ENCODE measurements at regions not wholly inside any gene's neighbourhood (a gene's known extent, or its start where the extent isn't known, plus 50 kb on each side); places are given as distances from the start of the nearest gene placed in this dataset.

DNA sequence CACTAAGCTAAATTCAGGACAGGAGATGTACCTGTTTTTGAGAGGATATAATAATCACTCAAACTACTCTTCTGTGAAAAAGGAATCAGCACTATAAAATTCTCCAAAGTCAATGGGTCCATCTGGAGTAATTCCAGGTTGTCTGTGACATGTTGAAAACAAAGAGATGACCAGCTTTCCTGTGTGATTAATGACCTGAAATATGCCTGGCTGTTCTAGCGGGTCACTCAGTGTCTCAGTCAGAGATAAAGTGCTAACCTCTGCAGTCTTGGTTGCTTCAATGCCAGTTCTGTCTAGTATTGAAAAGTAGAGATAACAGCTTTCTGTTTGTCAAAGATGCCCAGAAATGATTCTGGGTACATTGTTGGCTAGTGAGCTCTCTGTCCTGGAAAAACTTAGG, 722.6 kb upstream of the TENM4 start:
- DNase-seq = no peak

DNA sequence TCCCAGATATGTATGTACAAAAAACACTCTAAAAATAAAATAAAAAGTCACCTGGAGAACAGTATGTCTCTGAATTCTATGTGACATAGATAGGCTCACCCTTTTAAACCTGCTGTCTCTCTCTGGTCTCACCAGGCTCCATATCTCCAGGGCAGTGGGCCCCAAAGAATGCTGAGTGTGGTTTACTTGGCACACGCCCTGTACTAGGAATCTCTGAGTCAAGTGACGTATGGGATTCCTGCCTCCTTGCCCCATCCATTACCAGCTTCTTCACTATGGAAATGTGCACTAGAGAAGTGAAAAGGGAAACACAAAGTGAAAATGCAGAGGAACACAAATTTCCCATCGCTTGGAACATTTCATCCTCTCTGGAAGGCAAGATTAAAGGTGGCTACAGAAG, 722.2 kb upstream of the TENM4 start:
- no peak for DNase-seq

DNA sequence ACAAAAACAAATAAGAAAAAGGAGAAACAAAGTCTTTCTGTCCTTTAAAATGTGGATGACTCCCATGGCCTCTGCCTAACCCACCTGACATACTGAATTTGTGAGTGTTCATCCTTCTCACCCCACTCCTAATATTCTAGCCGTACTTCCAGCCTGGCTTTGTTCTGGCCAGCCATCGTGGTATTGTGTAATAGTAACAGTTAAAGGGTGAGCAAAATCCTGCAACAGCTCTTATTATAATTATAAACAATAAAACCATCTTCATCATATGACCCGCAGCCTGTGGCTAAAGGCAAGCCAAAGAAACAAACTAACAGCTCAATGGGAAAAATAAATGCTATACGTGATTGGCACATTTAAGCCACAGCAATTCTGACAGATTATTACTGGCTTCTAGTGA, 721.6 kb upstream of the TENM4 start:
- DNase-seq = no peak

DNA sequence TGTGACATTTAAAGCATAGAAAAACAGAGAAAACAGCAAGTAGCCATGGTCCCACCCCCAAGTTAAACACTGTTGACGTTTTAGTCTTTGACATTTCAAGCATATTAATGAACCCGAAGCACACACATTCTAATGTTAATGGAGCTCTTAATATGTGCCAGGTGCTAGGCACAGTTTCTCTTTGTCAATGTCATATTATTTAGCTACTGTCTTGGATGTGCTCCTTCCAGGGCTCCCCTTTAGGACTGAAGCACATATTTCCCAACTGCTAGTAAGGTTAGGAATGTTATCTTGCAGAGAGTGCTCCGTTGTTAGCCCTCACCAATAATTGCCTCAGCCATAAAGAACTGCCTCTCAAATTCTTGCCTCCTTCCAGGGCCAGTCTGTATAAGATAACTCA, 716.6 kb upstream of the TENM4 start:
- no peak for DNase-seq

DNA sequence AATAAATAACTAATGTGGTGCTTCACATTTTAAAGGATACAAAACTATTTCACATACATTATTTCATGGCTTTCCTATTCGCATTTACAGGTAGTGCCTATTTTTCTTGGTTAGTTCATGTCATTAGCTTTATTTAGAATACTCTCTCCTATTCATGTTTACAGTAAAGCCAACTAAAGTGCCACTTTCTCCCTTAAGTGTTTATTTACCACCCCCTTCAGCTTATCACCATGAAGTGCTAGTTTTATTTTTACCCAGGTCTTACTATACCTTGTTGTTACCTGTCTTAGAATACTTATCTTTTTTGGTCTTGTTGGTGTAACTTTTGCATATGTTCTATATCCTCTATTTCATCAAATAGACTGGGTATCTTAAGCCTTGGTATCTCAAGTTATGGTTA, 715.2 kb upstream of the TENM4 start:
- DNase-seq = no peak

DNA sequence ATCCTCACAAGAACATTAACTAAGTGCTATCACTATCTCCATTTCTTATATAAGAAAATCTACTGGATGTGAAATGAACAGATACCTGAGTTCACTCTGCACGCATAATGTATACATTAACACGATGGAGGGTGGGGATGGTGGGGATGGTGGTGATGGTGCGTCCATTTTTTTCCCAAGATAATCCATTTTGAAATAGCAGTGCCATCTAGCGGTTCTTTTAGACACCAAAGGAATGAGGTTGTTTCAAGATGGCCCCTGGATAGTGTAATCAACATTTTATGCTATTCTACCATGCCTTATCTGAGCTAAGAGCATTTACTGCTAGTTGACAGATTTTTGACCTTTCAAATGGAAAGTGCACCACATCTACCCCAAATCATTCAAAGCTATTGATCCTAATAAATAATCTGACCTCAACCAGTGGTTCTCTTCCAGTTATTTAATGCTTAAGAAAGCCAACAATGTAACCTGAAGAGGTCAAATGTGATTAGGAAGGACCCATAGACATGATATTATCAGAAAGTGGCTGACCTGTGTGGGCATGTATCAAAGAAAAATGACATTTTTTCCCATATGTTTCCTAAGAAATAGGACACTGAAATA, 714.7 kb upstream of the TENM4 start:
- peak; percentile 51 to 57 for DNase-seq

DNA sequence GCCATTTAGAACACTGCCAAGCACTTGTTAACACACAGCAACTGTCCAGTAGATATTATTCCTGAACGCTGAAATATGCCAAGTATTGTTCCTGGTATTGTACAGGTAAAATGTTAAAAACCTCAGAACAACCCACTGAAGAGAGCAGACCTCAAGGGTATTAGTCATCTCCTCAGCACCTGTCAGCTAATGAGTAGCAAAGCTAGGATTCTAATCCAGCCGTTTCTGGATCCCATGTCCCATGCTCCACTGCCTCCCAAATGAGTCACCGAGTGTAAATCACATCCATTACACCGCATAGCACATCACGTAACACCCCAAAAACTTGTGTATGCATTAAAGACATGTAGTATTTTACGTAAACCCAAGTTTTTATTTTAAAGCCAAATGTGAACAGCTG, 705.4 kb upstream of the TENM4 start:
- peak in 1 of 2 experiments; percentile 2 for DNase-seq

DNA sequence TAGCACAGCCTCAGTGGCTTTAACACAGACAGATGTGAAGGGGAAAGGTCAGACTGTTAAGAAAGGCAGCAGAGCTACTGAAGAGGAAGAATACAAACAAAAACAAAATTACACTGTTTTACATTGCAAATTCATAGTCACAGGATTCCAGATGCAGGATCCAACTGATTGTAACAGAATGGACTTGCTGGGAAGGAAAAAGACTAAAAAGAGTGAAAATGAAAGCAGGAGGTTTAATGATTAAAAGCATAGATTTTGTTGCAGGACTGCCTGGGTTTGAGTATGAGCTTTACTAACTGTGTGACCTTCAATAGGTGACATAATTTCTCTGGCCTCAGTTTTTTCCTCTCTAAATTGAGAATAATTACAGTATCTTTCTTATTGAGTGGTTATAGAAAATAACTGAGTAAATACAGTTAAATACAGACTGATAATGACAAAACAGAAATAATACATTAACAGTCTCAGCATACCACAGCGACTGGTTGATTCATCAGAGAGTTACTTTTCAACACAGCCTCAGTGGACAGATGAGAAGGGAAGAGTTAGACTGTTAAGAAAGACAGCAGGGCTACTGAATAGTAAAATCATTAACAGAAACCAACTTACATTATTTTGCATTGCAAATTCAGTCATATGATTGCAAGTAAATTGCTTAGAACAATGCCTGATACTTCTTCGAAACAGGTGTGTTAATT, 704.2 kb upstream of the TENM4 start:
- DNase-seq = no peak

DNA sequence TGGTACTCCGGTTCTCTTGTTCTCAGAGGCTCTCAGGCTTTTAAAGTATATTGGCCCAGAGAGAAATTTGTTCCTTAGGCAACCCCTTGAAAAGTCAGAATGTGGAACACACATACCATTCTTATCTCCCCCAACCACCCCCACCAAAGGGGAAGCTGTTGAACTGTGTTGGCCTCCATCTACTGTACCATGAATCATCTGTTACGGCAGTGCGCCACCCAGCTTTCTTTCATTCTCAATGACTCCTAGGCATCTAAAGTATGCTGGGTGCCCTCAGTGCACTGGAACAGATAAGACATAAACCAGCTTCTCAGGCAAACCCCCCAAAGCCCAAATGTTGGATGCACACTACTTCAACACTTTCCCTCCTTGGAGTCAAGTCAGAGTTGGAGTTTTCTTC, 696.2 kb upstream of the TENM4 start:
- no peak for DNase-seq

DNA sequence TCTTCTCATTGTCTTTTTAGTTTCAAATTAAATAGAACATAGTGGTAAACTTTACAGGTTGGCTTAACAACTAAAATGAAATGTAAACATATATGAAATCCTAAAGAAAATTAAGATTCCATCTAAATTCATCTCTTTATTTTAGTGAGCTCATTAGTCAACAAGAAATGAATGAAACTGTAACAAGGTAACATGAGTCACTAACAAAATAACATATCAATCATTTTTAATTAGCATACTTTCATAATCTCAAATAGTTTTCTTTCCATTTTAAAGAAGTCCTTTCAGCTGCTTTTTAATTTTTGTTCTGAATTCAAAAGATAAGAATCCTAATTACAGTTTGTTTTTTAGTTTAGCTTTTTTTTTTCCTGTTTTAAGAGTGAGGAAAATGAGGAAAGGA, 688.6 kb upstream of the TENM4 start:
- DNase-seq = no peak

DNA sequence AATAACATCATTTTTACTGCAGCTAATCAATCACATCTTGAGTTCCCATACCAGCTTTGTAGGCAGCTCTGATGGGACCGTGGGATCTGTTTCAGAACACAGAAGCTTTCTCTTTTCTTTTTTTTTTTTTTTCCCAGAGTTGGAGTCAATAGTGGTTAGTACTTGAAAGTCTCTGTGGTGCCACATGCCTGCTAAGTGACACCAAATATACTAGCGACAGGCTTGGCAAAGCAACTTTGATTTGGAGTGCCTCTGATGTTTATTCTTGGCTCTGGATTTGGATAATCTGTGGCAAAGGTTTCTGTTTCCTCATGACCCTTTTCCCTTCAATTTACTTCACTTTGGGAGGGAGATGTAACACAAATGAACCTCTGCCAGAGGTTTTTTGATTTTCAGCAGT, 681.4 kb upstream of the TENM4 start:
- DNase-seq = no peak

DNA sequence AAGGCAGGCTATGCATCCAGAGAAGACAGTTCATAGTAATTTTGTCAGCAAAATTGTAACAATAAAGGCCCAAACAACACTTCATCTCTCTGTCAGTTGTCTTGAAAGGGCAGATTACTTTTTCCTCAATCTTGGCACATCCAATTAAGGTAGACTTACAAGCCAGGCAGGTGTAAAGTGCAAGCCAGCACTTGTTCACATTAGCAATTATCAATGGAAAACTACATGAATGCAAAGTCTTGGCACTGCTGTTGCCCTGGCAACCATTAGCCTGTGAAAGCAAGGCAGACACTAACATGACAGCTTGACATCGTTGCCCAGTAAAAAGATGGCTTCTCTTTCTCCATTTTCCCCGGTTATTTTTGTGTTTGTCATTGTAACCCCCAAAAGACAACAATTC, 677.2 kb upstream of the TENM4 start:
- DNase-seq = no peak

DNA sequence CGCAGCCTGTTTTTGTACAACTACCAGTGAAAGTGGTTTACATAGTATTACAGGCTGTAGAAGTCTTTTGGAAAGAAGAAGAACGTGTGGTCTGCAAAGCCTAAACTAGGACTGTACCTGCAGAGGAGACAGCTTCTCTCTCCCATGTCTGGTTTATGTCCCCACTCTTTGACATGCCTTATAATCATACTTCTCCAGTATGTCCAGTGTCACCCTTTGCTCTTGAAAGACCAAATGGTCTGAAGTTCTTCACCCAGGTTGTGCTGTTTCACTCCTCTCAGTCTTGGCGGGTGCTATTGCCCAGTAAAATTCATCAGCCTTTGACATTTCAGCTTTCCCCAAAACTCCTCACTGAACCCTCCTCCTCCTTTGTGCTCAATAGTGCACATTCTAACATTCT, 676.0 kb upstream of the TENM4 start:
- DNase-seq = no peak

DNA sequence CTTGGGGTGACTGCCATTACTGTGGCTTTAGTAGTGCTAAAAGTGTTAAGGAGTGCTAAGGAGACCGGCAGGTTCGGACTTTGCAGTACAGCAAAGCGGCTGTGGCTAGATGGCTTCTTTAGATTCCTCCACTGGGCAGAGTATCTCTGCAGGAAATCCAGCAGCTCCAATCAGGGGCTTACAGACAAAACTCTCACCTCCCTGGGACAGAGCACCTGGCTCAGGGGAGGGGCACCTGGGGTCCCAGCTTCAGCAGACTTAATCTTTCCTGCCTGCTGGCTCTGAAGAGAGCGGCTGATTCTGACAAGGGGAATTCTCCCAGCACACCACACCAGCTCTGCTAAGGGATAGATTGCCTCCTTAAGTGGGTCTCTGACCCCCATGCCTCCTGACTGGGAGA, 668.8 kb upstream of the TENM4 start:
- no peak for DNase-seq

DNA sequence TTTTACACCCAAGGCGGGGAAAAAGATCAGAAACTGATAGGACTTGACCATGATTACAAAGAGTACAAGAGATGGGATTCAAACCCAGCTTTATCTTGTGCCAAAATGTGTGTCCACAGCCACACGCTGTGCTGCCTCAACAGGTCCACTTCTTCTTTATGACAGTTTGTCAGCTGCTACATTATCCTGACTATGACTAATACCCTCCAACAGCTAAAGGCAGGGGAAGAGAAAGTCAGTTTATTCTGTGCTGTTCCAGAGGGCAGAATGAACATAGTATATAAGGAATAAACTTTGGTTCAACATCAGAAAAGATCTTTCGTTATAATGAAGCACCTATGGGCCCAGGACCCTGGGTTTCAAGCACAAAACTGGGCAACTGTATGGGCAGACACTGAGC, 668.2 kb upstream of the TENM4 start:
- DNase-seq = no peak

DNA sequence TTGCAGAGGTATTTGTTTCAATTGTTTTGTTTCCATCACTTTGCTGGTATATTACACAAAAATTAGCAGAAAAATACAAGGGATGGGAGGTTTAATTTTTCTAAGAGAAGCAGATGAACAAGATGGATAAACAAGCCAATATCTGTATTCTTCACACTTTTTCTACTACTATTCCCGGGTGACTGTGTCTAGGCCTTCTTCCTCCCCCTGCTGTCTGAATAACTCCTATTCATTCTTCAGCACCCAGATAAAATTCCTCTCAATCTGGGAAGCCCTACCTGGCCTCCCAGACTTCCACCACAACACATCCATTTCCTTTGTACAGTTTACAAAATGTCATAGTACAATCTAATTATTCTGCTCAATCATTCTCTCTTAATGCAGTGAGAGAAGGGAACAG, 666.6 kb upstream of the TENM4 start:
- DNase-seq = no peak

DNA sequence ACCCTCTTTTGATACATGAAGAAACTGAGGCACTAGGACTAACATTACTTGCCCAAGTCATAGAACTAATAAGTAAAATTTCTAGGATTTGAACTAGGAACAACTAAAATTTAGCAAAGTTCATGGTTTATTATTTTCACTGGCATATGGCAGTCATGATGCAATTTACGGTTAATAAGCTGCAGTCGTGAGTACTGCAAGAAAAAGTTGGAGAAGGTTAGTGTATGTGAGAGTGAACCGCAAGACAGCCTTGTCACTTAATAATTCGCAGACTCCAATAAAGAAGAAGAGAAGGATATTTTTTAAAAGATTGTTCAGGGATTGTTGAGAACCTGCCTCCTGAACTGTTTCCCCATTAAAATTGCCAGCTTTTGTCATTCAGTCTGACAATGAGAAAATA, 663.4 kb upstream of the TENM4 start:
- no peak for DNase-seq

DNA sequence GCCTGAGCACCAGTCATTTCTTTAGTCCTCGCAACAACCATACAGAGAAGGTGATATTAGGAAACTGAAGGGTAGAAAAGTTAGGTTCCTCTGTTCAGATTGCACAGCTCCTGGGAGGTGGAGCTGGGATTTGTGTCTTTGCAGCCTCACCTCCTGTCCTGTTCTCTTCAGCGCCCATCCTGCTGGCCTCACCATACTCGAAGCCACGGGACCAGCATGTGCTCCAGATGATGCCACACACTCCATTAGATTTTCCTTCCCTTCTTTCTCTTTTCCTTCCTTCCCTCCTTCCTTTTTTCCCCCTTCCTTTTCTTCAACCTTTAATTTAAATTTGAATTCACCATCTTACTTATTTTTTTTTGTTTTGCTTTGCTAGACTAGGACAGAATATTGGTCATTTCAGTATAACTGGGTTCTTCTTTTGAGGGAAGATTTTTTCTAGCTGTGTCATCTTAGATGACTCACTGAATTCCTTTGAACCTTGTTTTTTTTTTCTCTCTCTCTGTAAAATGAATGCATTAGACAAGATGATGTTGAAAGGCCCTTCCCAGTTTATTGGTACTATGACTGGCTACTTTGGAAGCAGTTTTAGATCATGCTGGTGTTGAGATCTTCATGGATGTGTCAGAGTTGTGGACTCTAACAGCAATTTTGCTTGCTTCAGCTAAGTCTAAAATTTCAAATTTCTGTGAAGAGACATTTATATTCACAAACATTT, 662.5 kb upstream of the TENM4 start:
- DNase-seq = no peak

DNA sequence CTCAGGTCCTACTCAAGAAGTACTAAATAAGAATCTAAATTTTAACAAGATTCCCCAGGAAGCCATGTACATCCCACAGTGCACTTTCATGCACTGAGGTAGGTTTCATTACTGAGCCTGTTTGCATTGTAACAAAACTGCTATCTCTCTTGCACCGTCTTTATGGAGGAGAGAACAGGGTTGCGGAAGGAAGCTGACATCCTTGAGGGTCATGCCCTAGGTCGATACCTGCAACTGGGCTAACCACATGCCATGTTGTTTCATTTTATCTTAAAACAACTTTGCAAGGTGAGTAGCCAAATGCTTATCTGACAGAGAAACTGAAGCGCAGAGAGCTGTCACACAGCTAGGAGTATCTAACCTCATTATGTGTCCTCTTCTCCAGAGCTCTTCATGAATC, 656.3 kb upstream of the TENM4 start:
- DNase-seq = no peak

DNA sequence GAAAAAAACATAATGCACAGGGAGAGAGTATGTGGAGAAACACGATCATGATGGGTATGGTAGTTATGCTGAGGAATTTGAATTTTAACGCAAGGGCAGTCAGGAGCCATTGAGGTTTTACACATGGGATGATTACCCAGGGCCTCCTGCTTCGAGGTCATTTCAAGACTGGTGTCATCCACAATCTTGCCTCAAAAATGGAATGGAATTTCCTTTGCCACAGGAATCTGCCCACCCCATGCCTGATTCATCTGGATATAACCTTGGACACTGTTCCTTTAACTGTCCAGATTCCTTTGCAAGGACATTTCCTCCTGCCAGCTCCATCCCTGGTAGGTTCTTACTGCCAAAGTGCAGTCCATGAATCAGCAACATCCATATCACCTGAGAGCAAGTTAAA, 655.9 kb upstream of the TENM4 start:
- no peak for DNase-seq

DNA sequence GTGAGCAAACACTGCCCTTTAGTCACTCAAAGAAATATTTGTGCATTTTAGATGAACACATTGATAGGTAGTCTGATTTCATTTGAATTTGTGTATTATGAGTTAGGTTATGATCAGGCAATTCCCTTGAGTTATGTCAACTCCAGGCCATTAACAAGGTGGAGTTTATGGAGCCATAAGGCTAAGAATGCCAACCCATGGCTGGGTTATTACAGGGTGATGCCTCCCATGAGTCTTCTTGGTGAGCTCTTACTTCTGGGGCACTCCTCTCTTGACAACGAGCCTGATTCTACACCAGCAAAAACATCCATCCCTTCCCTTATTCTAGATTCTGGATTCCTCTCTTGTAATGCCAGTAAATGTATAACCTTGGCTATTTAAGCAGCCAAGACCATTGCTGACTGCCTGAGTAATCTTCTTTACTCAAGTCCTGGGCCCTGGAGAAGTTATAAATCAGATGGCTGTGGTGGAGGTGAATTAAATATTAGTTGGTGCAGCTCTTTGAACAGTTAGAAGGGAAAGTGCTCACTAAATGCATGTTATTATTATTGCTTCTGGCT, 645.7 kb upstream of the TENM4 start:
- DNase-seq = no peak

DNA sequence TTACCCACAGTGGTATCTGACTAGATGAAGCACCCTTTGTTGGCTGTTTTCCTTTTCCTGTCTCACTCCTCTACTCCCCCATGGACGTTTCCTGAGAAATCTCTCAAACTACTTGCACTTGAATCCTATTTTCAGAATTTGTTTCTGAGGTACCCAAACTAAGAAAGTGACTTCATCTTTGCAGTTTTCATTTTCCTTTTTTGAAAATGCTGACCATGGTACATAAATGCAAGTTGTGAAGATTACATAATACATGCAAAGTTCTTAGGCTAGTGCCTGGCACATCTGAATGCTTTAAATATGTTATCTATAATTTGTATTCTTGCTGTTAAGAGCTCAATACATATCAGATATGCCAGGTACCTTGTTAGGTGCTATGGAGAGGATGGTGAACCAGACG, 644.7 kb upstream of the TENM4 start:
- no peak for DNase-seq

DNA sequence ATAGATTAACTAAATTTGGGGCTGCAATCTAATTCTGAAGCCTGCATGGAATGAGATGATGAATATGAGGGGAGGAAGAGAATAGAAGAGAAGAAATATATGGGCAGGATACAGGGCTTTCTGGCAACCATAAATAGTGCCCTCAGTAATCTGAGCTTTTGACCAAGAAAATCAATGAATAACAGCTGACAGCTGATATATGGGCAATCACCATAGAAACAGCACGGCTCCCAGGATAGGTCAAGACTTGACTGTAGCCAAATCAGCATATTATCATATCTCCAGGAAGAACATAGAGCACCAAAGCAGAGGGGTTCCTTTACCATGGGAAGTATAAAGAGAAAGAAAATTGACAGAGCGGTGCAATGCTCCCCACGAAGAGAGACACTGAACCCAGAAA, 643.8 kb upstream of the TENM4 start:
- DNase-seq = no peak

DNA sequence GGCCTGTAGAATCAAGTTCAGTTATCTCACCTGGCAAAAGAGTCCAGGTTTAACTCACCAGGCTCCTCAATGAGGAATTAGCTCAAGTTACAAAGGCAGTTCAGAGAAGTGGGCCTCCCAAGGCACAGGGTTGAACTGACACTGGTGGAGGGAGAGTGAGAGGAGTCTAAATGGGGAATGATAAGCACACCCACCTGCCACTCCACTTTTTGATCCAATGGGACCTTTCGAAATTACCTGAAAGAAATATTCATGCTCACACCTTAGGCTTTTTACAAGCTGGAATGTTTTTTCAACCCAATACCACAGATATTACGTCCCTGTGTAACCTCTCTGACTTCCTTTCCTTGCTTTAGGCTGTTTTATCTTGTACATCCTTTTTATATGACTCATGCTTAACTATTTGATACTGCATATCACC, 642.7 kb upstream of the TENM4 start:
- DNase-seq = no peak

All from NCI-H1930 (cell line).